Sigmoid colon (tissue), 4 donors: ENCODE measurements at regions not wholly inside any gene's neighbourhood (a gene's known extent, or its start where the extent isn't known, plus 50 kb on each side); places are given as distances from the start of the nearest gene placed in this dataset.

Experiments
- EP300 ChIP-seq, 4 donors: sonication (generic); formaldehyde crosslinking; IDR thresholded peaks; one replicate each; pipeline ENCODE4 v1.6.1; 2017; ENCODE audit warnings: antibody characterized with exemption in 4 of 4
- POLR2AphosphoS5 ChIP-seq, 4 donors: sonication (generic); formaldehyde crosslinking; IDR thresholded peaks; one replicate each; pipeline ENCODE4 v1.6.1; 2017; ENCODE audit warnings: antibody characterized with exemption in 4 of 4
- TF ChIP-seq, protein P1 (sequence below), 4 experiments: fragments of 450-650 bp in 3 of 4; fragments of 200-600 bp in 1 of 4; IDR thresholded peaks; one replicate each; pipeline ENCODE4 v1.5.1; 2016 to 2019; ENCODE audit warnings: antibody characterized with exemption in 4 of 4, mild to moderate bottlenecking in 3 of 4, moderate library complexity in 2 of 4

DNA sequence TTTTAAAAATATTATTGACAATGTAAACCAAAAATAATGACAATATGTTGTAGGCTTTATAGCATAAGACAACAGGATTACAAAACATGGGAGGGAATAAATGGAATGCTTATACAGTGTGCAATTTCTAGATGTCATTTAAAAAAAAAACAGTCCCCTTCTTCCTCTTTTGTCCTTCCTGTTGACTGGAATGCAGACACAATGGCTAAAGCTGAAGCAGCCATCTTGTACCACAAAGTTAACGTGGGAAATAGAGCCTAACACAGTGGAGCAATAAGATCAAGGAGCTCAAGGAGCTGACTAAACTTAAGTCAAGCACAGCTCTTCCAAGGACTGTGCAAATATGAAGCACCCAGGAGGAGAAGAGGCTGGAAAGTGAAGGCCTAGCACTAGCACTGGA lies 208.1 kb downstream of the ARHGAP12 start:
- TF ChIP-seq, protein P1, sequence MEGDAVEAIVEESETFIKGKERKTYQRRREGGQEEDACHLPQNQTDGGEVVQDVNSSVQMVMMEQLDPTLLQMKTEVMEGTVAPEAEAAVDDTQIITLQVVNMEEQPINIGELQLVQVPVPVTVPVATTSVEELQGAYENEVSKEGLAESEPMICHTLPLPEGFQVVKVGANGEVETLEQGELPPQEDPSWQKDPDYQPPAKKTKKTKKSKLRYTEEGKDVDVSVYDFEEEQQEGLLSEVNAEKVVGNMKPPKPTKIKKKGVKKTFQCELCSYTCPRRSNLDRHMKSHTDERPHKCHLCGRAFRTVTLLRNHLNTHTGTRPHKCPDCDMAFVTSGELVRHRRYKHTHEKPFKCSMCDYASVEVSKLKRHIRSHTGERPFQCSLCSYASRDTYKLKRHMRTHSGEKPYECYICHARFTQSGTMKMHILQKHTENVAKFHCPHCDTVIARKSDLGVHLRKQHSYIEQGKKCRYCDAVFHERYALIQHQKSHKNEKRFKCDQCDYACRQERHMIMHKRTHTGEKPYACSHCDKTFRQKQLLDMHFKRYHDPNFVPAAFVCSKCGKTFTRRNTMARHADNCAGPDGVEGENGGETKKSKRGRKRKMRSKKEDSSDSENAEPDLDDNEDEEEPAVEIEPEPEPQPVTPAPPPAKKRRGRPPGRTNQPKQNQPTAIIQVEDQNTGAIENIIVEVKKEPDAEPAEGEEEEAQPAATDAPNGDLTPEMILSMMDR (IDR thresholded peaks at IDR 0.05) = no peak
- TF ChIP-seq EP300 (IDR thresholded peaks at IDR 0.05) = no peak
- TF ChIP-seq POLR2AphosphoS5 (IDR thresholded peaks at IDR 0.05) = no peak
